Tibial nerve (tissue), 4 donors: ENCODE measurements at regions not wholly inside any gene's neighbourhood (a gene's known extent, or its start where the extent isn't known, plus 50 kb on each side); places are given as distances from the start of the nearest gene placed in this dataset.

Experiments used
- EP300 ChIP-seq, 2 donors: sonication (generic); formaldehyde crosslinking; IDR thresholded peaks; one replicate each; pipeline ENCODE4 v1.6.1; 2017; ENCODE audit warnings: antibody characterized with exemption in 2 of 2, mild to moderate bottlenecking in 1 of 2
- POLR2A ChIP-seq, 2 donors: fragments of 450-650 bp; IDR thresholded peaks; one replicate each; pipeline ENCODE4 v1.6.1; 2017; ENCODE audit warnings: antibody characterized with exemption in 2 of 2, mild to moderate bottlenecking in 2 of 2, moderate library complexity in 2 of 2
- TF ChIP-seq, protein P1 (sequence below), 5 experiments: fragments of 200-600 bp in 3 of 5; fragments of 450-650 bp in 2 of 5; sonication (generic) in 3 of 5; IDR thresholded peaks; one replicate each; pipeline ENCODE4 v1.5.1; 2016 to 2019; ENCODE audit warnings: antibody characterized with exemption in 5 of 5, mild to moderate bottlenecking in 3 of 5, moderate library complexity in 2 of 5

DNA sequence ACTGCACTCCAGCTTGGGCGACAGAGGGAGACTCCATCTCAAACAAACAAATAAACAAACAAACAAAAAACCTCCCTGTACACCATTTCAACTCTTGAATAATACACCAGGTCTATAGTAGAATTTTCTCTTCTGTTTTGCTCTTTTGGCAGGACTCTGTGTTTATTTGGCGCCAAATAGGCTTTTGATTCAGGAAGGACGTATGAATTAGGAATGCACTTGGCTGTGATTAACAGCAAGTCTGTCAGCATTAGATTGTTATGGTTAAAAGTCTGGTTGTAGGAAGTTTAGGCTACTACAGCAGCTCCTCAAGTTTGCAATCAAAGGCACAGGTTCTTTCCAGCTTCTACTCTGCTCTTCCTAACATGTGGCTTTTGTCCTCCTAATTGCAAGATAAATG, 113.8 kb upstream of the KCNK1 start:
- TF ChIP-seq, protein P1, sequence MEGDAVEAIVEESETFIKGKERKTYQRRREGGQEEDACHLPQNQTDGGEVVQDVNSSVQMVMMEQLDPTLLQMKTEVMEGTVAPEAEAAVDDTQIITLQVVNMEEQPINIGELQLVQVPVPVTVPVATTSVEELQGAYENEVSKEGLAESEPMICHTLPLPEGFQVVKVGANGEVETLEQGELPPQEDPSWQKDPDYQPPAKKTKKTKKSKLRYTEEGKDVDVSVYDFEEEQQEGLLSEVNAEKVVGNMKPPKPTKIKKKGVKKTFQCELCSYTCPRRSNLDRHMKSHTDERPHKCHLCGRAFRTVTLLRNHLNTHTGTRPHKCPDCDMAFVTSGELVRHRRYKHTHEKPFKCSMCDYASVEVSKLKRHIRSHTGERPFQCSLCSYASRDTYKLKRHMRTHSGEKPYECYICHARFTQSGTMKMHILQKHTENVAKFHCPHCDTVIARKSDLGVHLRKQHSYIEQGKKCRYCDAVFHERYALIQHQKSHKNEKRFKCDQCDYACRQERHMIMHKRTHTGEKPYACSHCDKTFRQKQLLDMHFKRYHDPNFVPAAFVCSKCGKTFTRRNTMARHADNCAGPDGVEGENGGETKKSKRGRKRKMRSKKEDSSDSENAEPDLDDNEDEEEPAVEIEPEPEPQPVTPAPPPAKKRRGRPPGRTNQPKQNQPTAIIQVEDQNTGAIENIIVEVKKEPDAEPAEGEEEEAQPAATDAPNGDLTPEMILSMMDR (IDR thresholded peaks at IDR 0.05), result no peak
- TF ChIP-seq POLR2A (IDR thresholded peaks at IDR 0.05), result no peak
- no peak for TF ChIP-seq EP300 (IDR thresholded peaks at IDR 0.05)
